ENCODE measurements at regions not wholly inside any gene's neighbourhood (a gene's known extent, or its start where the extent isn't known, plus 50 kb on each side); places are given as distances from the start of the nearest gene placed in this dataset.

- Histone ChIP-seq H3K9ac (ENCODE audit: low read length) (no peak overlapping the region), H3K4me3 (replicated peaks in 1 of 2; ENCODE audit: low read depth in 1 of 2, low read length in 2 of 2) (no peak overlapping the region), H3K9me3 (ENCODE audit: control insufficient read depth in 1 of 2, insufficient read depth in 1 of 2, low read depth in 1 of 2, low read length in 2 of 2) (0 out of 4 replicates have a peak, but pooled peaks cover 0 to 3% of the 10 kb centered on the region in 2 experiments), H3K27me3 (ENCODE audit: insufficient read depth, low read length) (peaks cover 11% of the 10 kb centered on the region; the same call in 1 of the 2 replicates), H3K9me2 (ENCODE audit: insufficient read depth) (no peaks in the 10 kb centered on the region), H3K4me2 (ENCODE audit: low read length) (no peak overlapping the region), H2AFZ (ENCODE audit: low read depth, low read length, poor library complexity, severe bottlenecking) (no peak overlapping the region), H4K20me1 (ENCODE audit: insufficient read depth) (no peaks in the 10 kb centered on the region), H3K4me1 (ENCODE audit: control insufficient read depth in 1 of 2, insufficient read depth in 2 of 2, low read length in 2 of 2) (no peaks in the 10 kb centered on the region), H3K79me2 (ENCODE audit: insufficient read depth, low read length) (no peaks in the 10 kb centered on the region), H3K36me3 (ENCODE audit: control insufficient read depth in 1 of 2, insufficient read depth in 2 of 2, low read length in 2 of 2) (no peaks in the 10 kb centered on the region), H3K27ac (ENCODE audit: low read depth, low read length) (no peak overlapping the region)
- POLR2A ChIA-PET, result no interaction called here
- CTCF ChIA-PET, result no interaction called here
- RAD21 ChIA-PET (ENCODE audit: low non-redundant PET in 1 of 2, low total read pairs in 2 of 2, uncharacterized antibody in 2 of 2, unreplicated experiment in 2 of 2), result no interaction called here
- TF ChIP-seq ZBTB33 (IDR thresholded peaks at IDR 0.05; ENCODE audit: extremely low read depth, insufficient replicate concordance, low read length), result no peak
- no peak for TF ChIP-seq ATF3 (IDR thresholded peaks at IDR 0.05)
- TF ChIP-seq YY1 (IDR thresholded peaks at IDR 0.05; ENCODE audit: extremely low read depth, insufficient replicate concordance, low read depth, low read length), result no peak
- no peak for TF ChIP-seq CEBPB (IDR thresholded peaks at IDR 0.05; ENCODE audit: low read depth)
- TF ChIP-seq POLR2AphosphoS5 (IDR thresholded peaks at IDR 0.05; ENCODE audit: low read depth, low read length), result no peak
- TF ChIP-seq SRF (IDR thresholded peaks at IDR 0.05; ENCODE audit: low read depth), result no peak
- no peak for TF ChIP-seq ZFX (IDR thresholded peaks at IDR 0.05)
- no peak for TF ChIP-seq REST (IDR thresholded peaks at IDR 0.05; ENCODE audit: low read depth)
- no peak for TF ChIP-seq EZH2 (IDR thresholded peaks at IDR 0.05)
- TF ChIP-seq ELF1 (IDR thresholded peaks at IDR 0.05; ENCODE audit: borderline replicate concordance, low read depth), result no peak
- no peak for TF ChIP-seq EGR1 (IDR thresholded peaks at IDR 0.05; ENCODE audit: low read depth)
- TF ChIP-seq MAX (IDR thresholded peaks at IDR 0.05), result no peak
- TF ChIP-seq SP1 (IDR thresholded peaks at IDR 0.05; ENCODE audit: low read depth), result no peak
- TF ChIP-seq RAD21 (IDR thresholded peaks at IDR 0.05; ENCODE audit: low read depth), result no peak
- no peak for TF ChIP-seq SIN3A (IDR thresholded peaks at IDR 0.05; ENCODE audit: low read depth)
- no peak for TF ChIP-seq JUND (IDR thresholded peaks at IDR 0.05)
- no peak for TF ChIP-seq FOSL1 (IDR thresholded peaks at IDR 0.05; ENCODE audit: low read depth)
- no peak for TF ChIP-seq CBX3 (IDR thresholded peaks at IDR 0.05; ENCODE audit: low read depth)
- TF ChIP-seq TCF7L2 (IDR thresholded peaks at IDR 0.05; ENCODE audit: borderline replicate concordance, extremely low read depth, insufficient read depth, insufficient read length), result no peak
- no peak for TF ChIP-seq ZNF274 (IDR thresholded peaks at IDR 0.05; ENCODE audit: low read depth, low read length)
- intact Hi-C loops (cut with micrococcal nuclease), result loop anchor here (5.0 kb wide), 1 partner anchor 57 kb away; no protein-coding TSS in a partner anchor
- ATAC-seq (no peak), DNase-seq (ENCODE audit: low read depth, low spot score) (no peak)
- no TSS peak for BruUV-seq (replicated peaks)
These were observed 155.2 kb downstream of the VAPA start for GRCh38 chr18:10068766-10069567.

Data from HCT116 (cell line).